SIG-M5 (cell line): ENCODE measurements at regions not wholly inside any gene's neighbourhood (a gene's known extent, or its start where the extent isn't known, plus 50 kb on each side); places are given as distances from the start of the nearest gene placed in this dataset.
"Not testable (repeated sequence)": the region's sequence is repeated elsewhere in the genome, so short reads cannot be mapped to it uniquely, and the experiment has no call there.

Experiments used
- DNase-seq: peaks from one replicate; lab custom pipeline; 2025; lab: John Stamatoyannopoulos, UW

DNA sequence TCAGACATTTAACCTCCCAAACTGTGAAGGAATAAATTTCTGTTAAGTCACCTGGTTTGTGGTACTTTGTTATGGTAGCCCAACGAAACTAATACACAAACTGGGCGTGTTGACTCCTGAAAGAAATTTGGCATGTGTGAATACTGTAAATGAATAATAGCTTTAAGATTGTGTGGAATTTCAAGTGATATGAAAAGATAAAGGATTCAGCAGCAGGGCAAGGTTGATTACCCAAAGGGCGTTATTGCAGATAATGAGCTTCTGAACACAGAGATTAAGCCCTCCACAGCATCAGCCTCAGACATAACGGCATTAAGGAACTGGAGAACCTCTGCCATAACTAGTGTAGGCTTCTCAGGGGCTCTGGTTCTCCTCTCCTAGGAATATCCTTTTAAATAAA, 451.5 kb upstream of the NECTIN3 start:
- DNase-seq: no peak

DNA sequence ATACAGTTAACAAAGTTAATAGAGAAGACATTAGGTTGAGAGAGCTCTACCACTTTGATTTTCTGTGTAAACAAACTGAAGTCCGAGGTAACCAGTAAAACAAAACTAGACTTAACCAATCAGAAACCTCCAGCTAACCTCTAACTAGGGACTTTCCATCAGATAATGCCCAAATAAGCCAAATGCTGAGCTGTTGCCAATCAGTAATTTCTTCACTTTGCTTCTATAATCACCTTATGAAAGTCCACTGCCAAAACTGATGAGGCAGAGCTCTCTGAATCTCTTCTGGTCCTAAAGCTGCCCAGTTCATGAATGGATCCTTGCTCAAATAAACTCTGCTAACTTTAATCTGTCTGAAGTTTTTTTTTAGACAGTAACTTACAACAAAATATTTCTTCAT, 448.0 kb upstream of the NECTIN3 start:
- DNase-seq: no peak

DNA sequence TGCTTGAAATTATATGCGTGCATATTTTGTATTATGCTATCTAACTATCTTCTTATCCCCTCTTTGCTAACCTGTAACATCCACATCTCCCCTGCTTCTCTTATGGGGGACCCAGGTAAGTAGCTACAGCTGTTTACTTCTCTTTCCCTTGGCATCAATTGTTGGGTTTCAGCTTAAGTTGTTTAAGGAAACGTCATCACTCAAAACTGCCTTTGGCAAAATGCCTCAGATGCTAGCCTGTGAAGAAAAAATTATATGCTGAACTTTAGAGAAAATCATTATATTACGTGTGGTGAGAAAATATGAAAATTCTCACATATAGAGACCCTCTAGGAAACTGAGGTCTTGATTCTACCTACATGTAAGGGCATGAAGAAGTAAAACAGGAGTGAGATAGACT, 447.0 kb upstream of the NECTIN3 start:
- no peak for DNase-seq

DNA sequence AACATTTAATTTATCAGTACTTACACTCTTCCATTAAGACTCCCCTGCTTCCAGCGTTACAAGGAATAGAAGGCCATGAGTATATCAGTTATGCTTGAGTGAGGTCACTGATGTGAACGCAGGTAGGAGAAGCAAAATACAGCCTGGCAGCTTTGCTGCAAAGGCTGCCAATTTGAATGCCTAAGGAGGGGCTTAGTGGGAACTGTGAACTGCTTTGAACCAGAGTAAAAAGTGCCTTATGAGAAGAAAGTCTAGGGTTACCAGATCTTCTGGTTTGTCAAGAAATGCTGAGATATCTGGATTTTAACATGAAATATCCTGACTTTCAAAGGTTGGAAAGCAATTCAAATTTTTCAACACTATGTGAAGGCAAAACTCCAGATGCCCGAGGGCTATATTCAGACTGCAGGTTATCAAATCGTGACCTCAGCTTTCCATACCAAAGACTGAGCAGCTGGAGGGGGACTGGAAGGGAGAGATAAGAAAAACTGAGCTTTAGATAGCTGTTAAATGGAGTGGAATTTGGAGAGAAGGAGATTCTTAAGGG, 446.3 kb upstream of the NECTIN3 start:
- no peak for DNase-seq

DNA sequence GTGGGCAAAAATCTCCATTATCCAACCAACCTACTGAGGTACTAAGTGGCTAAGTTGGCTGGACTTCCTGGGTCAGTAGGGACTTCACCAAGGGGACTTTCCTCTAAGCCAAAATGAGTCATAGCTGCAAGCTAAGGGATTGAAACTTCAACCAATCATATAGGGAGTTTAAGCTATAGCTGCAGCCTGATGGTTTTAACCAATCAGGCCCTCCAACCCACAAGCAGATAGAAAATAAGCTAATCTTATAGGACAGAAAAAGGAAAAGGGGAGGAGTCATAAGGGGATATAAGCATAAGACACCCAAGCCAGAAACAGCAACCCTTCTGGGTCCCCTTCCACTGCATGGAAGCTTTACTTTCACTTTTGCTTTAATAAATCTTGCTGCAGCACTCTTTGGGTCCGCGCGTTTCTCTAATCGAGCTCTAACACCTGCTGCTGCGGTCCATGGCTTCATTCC, 444.9 kb upstream of the NECTIN3 start:
- DNase-seq: not testable (repeated sequence)

DNA sequence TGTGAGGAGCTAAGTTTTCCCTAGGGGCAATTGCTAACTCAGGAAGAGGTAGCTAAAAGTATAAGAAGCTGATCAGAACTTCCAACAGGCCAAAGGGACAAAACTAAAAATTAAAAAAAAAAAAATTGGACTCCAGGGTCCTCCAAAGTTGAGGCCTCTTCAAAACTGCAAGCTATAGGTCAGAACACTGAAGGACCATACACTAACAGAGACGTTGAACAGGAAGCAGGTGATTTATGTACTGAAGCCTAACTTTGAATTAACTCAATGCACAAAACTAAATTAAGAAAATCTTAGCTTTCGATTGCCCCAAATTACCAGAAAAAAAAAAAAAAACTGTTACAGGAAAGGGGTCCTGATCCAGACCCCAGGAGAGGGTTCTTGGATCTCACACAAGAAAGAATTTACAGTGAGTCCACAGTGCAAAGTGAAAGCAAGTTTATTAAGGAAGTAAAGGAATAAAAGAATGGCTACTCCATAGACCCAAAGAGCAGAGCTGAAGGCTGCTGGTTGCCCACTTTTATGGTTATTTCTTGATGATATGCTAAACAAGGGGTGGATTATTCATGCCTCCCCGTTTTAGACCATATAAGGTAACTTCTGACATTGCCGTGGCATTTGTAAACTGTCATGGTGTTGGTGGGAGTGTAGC, 442.8 kb upstream of the NECTIN3 start:
- no peak for DNase-seq

DNA sequence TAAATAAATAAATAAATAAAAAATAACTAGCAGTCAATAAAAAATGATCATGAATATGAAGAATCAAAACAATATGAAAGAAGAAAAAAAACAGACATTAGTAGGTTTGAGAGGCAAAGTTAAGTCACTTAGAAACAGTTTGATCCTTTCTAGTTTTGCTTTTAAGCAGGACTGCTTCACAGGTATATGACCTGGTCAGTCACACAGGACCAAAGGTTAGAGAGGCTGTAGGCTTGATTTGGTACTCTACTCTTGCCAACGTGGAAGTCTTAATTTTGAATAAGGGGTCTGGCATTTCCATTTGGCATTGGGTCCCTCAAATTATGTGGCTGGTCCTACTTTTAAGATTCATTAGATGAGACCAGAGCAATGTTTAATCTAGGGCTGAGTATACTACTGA, 441.7 kb upstream of the NECTIN3 start:
- DNase-seq: no peak

DNA sequence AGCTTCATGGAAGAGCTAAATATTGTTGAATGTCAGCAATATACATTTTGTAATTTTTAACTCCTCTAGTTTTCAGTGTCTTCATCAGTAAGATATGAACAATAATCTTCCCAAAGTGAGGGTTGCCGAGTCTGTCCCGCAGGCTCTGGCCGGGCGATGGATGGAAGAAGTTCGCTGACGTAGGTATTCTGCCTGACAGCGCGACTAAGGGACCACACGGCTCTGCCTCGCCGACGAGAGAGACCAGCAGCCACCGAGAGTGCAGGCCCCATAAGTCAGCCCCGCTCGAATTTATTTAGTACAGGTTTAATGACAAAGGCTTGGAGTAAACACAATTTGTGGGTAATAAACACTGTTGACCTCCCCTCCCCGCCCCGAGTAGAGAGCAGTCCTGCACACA, 427.4 kb upstream of the NECTIN3 start:
- no peak for DNase-seq

DNA sequence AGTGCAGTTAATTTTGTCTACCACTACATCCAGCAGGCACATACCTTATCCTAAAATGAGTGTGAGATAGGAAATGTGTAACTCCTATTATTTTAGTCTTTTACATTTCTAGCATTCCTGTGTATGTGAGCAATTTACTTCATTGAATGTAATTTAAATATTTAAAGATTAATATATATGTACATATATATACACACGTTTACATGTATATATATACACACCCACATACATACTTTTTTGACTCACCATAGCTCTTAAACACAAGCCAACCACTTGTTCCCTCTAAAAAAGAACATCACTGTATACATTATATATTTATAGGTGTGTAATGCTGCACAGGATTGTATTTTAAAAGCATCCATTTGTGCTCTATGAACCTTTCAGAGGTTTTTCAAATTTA, 425.6 kb upstream of the NECTIN3 start:
- DNase-seq: no peak

DNA sequence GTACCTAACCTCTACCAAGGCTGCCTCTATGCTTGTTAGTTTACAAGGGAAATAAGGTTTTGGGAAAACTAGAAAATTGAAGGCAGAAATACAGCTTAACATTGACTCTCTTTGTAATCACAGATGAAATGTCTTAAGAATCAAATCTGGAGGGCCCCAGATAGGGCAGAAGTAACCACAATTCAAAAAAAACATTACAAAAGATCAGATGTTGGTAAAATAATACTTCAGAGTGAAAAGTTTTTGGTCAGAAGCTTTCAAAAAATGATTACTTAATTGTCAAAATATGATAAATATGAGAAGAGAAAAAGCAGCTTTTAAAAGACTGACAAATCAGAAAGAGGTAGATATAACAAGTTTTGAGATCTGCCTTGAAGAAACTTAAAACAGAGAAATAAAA, 425.1 kb upstream of the NECTIN3 start:
- no peak for DNase-seq

DNA sequence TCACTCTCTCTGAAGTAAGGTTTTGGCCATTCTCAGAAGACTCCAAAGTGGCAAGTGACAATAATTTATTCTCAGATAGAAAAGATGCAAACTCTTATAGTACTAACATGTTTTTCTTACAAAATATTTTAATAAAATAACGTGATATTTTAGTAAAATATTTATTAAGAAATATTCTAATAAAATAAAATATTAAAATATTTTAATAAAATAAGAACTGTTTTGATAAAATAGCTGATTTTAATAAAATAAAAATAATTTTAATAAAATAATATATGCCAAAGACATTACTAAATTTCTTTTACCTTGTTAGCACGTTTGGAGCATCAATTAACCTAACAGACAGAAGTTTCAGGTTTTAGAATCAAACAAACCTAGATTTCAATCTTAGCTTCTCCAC, 424.0 kb upstream of the NECTIN3 start:
- no peak for DNase-seq

DNA sequence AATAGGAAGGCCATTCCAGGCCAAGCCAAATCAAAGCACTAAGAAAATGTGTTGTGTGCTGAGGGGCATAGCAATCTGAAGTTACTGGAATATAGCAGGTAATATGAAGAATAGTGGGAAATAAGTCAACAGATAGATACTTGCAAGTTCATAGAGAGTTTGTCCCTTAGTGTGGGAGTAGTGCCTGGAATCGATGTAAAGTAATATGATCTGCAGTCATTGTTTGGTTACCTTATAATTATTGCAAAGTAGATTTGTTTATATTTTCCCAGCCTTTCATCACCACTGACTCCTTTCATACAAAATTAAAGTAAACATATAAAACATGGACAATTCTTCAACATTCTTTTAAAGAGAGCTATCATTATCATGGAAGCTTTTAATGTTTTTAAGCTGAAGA, 420.9 kb upstream of the NECTIN3 start:
- DNase-seq: no peak

DNA sequence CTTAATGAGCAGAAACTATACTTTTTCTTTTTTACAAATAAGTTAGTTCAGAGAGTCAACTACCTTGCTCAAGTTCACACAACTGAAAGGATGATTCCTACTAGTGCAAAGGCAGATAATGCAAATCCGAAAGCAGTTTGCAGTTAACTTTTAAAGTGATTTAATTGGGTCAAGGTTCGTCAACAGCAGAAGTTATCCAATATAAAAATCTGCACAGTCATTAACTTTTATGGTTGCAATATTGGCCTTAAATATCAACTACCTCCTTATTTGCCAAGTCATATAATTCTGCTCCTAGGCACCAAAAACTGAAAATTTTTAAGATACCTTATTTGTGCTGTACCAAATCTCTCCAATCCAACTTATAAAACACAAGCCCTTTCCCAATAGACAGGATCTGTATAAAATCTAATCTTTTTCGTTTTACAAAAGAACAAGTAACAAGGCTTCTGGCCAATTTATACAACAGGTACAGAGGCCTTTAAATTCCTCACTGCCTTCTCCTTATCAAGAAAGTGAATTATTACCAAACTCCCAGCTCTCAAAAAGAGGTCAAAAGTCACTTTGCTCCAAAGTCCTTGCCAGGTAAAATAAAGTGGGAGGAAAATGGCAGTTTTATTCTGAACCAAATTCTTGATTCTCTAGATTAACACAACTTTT, 416.6 kb upstream of the NECTIN3 start:
- no peak for DNase-seq

DNA sequence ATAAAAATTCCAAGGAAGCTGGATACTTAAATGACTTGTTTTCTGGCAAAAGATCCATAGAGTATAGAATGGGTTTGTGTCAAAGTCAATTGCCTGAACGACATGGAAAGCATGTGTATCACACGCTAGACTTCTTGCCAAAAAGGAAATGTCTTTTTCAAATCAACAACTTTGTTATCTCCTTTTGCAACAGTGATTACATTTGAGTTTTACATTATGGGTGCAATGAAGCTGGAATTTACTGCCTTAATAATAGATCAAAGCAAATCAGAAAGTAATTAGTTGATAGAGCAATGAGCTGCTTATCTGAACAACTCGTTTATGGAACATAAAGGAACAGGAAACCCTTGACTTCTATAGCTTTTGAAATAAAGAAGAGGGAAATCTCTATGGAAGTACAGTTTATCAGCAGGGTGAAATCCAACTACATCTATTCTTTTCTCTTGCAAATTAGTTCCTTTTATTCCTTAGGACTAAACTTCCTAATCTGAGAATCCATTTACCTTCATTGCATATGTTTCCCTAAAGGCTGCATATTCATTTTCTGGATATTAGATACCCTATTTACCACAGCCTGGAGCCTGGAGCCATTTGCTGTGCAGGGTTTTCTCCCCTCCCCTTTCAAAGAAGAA, 415.1 kb upstream of the NECTIN3 start:
- no peak for DNase-seq

DNA sequence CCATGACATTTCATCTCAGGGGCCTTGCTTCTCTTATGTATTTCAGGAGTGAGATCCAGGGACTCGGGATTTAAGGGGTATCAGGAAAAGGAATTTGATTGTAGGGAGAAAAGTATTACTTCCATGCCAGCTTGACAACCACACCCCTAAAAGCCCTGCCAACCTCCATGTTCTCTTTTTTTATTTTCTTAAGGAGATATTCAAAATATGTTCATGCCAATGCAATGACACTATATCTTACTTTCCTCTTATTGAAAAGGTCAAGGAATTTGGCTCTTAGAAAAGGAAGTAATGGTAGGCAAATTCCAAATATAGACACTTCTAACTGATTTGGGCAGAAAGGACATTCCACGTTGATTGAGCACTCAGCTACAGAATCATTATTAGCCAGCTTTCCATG, 407.5 kb upstream of the NECTIN3 start:
- no peak for DNase-seq

DNA sequence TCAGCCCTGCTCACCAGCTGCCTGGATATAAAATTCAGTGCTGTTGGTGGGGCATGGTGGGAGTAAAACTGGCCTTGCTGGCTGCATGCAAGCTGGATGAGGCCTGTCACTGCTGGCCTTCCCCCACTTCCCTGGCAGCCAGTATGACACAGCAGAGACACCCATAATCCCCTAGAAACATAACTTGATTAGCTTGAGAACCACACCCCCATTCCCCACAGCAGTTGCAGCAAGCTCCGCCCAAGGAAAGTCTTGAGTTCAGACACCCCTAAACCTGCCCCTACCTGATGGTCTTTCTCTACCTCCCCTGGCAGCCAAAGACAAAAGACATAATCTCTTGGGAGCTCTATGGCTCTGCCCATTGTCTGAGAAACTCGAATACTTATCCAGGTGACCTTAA, 405.1 kb upstream of the NECTIN3 start:
- no peak for DNase-seq

DNA sequence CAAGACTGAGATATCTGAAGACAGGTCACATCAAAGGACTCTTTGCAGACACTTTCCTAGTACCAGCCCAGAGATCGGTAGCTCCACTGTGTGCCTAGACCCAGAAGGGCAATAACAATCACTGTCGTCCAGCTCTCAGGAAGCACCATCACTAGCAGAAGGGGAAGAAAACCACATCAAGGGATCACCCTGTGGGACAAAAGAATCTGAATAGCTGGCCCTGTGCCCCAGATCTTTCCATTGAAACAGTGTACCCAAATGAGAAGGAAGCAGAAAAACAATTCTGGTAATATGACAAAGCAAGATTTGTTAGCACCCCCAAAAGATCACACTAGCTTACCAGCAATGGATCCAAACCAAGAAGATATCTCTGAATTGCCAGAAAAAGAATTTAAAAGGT, 404.4 kb upstream of the NECTIN3 start:
- DNase-seq: no peak

DNA sequence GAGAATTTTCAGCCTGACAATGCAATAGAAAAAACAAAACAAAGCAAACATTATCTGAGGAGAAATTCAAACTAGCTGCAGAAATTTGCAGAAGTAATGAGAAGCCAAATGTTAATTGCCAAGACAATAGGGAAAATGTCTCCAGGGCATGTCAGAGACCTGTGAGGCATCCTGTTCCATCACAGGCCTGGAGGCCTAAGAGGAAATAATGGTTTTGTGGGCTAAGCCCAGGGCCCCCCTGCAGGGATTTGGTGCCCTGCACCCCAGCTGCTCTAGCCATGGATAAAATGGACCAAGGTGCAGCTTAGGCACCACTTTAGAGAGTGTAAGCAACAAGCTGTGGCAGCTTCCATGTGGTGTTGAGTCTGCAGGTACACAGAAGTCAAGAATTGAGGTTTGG, 401.2 kb upstream of the NECTIN3 start:
- no peak for DNase-seq

DNA sequence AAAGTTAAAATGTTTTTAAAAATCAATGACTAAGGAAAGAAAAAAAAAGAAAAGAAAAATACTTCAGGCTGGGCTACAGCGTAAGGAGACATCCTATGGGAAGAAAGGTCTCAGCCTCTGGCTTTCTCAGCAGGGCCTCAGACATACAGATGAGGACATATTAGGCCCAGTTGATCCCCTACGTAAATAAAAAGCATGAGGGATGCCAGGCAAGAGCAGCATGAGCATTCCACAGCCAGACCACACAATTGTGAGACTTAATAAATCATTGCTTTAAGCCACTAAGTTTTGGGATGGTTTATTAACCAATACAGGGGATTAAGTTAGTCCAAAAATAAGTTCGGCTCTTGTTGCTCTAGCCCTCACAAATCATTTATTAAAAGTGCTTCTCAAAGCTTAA, 394.1 kb upstream of the NECTIN3 start:
- DNase-seq: no peak

DNA sequence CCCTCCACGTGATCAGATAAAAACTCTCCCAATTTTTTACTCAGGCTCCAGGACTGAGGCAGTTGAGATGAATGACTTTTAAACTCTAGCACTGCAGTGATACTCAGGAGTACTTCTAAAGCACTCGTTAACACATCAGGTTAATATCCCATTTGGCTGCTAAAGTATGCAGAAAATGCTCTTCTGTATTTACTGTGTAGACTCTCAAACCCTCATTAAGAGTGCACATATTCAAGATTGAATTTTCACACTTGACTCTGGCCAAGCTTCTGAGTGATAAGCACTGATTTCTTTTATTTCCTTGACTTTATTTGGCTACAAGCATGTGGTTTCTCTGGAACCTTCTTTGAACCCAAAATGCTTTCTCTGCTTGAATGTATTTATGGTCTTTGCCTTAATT, 392.3 kb upstream of the NECTIN3 start:
- DNase-seq: no peak

DNA sequence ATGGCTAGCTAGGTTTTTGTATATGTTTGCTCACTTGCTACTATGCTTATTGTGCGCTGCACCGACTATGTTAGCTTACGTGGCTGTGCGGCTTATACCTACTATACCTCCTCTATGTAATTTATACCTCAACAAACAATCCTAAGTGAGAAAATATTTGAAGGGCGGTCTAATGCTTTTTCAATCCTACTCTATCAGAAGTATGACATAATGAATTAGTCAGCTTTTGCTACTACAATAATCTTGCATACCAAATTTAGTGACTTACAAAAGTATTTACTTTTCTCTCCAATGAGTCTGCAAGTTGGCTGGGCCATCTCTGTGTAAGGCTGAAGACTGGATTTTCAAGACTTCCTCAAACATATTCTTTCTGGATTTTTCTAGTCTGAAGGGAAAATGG, 391.2 kb upstream of the NECTIN3 start:
- DNase-seq: no peak

DNA sequence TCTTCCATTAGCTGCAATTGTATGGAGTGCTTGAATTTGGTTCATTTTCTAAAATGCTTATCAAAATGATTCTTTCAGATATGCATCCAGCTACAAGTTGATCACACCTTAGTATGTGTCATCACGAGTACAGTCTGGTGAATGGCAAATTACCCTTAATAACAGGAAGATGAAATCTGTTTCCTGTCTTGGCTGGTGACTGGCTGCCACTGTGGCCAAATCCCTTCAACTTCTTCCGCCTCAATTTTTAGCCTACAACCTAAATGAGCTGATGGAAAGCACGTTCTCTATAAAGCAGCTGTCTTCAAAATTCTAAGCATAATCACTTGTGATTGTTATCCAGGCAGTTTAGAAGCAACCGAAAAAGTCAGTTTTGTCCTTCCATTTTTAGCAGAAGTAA, 387.1 kb upstream of the NECTIN3 start:
- no peak for DNase-seq

DNA sequence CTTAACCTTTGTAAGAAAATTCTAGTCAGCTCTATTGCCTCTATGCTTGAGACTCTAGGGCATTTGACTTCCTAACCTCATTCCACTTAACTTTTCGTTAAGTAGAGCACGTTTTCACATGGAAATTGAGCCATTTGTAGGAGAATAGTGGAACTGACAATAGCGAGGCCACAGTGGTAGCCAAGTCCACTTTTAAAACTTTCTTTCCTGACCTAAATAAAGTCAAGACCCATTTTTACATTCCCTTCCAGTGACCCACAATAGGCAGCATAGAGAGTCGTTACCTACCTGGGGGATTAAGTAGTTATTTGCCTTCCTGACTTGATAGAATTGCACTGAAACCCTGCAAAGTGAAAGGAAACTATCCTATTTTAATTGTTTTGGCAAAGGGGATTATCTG, 386.0 kb upstream of the NECTIN3 start:
- no peak for DNase-seq
